ENCODE measurements at regions not wholly inside any gene's neighbourhood (a gene's known extent, or its start where the extent isn't known, plus 50 kb on each side); places are given as distances from the start of the nearest gene placed in this dataset.

DNA sequence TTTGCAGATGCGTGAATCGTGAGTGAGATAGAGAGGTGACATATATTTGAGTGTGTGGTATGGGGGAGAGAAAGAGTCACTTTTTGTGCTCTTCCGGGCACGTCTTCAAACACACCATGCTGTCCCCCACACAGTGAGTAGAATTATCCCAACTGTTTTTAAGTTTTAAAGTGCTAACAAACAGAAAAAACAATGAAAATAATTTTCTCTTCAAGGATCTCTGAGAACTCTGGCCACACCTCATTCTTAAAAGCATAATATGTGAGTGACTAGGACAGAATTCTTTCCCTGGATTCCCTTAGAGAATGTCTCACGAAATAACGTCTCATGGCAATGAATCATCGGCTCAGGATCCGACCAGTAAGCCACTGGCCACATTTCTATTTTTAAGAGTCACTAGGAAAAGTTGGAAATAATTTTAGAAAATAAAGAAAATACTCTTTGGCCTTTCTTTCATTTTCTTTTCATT lies 235.7 kb upstream of the ZNF217 start:
- H3K9ac ChIP-seq (ENCODE audit: low read depth in 1 of 2, low read length in 2 of 2), result peak overlapping the region; percentile 49 to 57
- peaks cover 24 to 28% of the 10 kb centered on the region in 2 donors for H3K4me1 ChIP-seq (ENCODE audit: control insufficient read depth in 1 of 2, insufficient read depth in 2 of 2, low read length in 2 of 2)
- no peaks in the 10 kb centered on the region for H3K36me3 ChIP-seq (ENCODE audit: control insufficient read depth in 1 of 2, insufficient read depth in 2 of 2, low read length in 2 of 2)
- H3K27ac ChIP-seq (ENCODE audit: low read depth, low read length), result peak overlapping the region; percentile 64
- peak overlapping the region; percentile 54 to 55 for H3K4me3 ChIP-seq (ENCODE audit: low read depth in 1 of 2, low read length in 2 of 2)
- H3K27me3 ChIP-seq (ENCODE audit: control insufficient read depth in 1 of 2, insufficient read depth in 2 of 2, low read length in 2 of 2), result no peaks in the 10 kb centered on the region
- H3K9me3 ChIP-seq (ENCODE audit: control insufficient read depth in 1 of 2, low read length in 2 of 2), result no peaks in the 10 kb centered on the region

- Histone ChIP-seq H3K36me3 (ENCODE audit: control insufficient read depth in 1 of 2, insufficient read depth in 2 of 2, low read length in 2 of 2) (no peaks in the 10 kb centered on the region), H3K4me3 (ENCODE audit: low read depth in 1 of 2, low read length in 2 of 2) (peak overlapping the region; percentile 54 to 55), H3K9me3 (ENCODE audit: control insufficient read depth in 1 of 2, low read length in 2 of 2) (no peaks in the 10 kb centered on the region), H3K4me1 (ENCODE audit: control insufficient read depth in 1 of 2, insufficient read depth in 2 of 2, low read length in 2 of 2) (peaks cover 22 to 28% of the 10 kb centered on the region in 2 donors), H3K9ac (ENCODE audit: low read depth in 1 of 2, low read length in 2 of 2) (peak overlapping the region; percentile 49 to 57), H3K27me3 (ENCODE audit: control insufficient read depth in 1 of 2, insufficient read depth in 2 of 2, low read length in 2 of 2) (no peaks in the 10 kb centered on the region), H3K27ac (ENCODE audit: low read depth, low read length) (peak overlapping the region; percentile 64)
Measured at GRCh38 chr20:53828682-53829254, 235.1 kb upstream of the ZNF217 start.

DNA sequence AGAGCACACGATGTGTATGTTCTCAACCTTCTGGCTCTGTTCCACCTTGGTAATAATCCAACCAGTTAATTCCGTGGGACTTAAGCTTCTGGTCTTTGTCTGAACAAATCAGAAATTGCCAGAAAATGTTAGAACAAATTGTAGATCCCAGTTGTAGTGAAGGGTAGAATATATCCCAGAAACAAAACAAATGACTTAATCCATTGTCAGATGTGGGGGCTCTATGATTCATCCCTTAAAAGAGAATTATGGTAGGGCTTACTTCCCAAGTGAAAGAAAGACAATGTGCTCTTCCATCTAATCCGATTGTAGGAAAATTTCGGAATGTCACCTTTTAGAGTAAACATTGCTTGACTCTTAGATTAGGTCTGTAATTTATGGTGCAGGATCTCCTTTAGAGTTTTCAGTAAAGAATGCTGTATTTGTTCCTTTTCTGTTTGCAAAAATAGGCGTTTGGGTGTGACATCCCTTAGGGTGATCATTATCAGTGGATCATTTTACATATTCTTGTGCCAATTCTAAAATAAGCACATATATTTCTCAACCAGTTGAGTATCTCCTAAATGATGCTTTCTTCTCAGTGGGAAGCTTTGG lies 234.5 kb upstream of the ZNF217 start:
- Histone ChIP-seq H3K9me3 (ENCODE audit: control insufficient read depth in 1 of 2, low read length in 2 of 2) (no peaks in the 10 kb centered on the region), H3K9ac (ENCODE audit: low read depth in 1 of 2, low read length in 2 of 2) (peak overlapping the region in 1 of 2 donors; percentile 57), H3K4me1 (ENCODE audit: control insufficient read depth in 1 of 2, insufficient read depth in 2 of 2, low read length in 2 of 2) (peaks cover 21 to 28% of the 10 kb centered on the region in 2 donors), H3K27ac (ENCODE audit: low read depth, low read length) (peak overlapping the region; percentile 55), H3K4me3 (ENCODE audit: low read depth in 1 of 2, low read length in 2 of 2) (no peak overlapping the region), H3K36me3 (ENCODE audit: control insufficient read depth in 1 of 2, insufficient read depth in 2 of 2, low read length in 2 of 2) (no peaks in the 10 kb centered on the region), H3K27me3 (ENCODE audit: control insufficient read depth in 1 of 2, insufficient read depth in 2 of 2, low read length in 2 of 2) (no peaks in the 10 kb centered on the region)

- no peaks in the 10 kb centered on the region for H3K36me3 ChIP-seq (ENCODE audit: control insufficient read depth in 1 of 2, insufficient read depth in 2 of 2, low read length in 2 of 2)
- H3K4me1 ChIP-seq (ENCODE audit: control insufficient read depth in 1 of 2, insufficient read depth in 2 of 2, low read length in 2 of 2), result peaks cover 21 to 28% of the 10 kb centered on the region in 2 donors
- no peaks in the 10 kb centered on the region for H3K27me3 ChIP-seq (ENCODE audit: control insufficient read depth in 1 of 2, insufficient read depth in 2 of 2, low read length in 2 of 2)
- no peak overlapping the region for H3K4me3 ChIP-seq (ENCODE audit: low read depth in 1 of 2, low read length in 2 of 2)
- no peak overlapping the region for H3K27ac ChIP-seq (ENCODE audit: low read depth, low read length)
- H3K9me3 ChIP-seq (ENCODE audit: control insufficient read depth in 1 of 2, low read length in 2 of 2), result no peaks in the 10 kb centered on the region
- H3K9ac ChIP-seq (ENCODE audit: low read depth in 1 of 2, low read length in 2 of 2), result no peak overlapping the region
Measured at GRCh38 chr20:53827292-53828087, 233.9 kb upstream of the ZNF217 start.

DNA sequence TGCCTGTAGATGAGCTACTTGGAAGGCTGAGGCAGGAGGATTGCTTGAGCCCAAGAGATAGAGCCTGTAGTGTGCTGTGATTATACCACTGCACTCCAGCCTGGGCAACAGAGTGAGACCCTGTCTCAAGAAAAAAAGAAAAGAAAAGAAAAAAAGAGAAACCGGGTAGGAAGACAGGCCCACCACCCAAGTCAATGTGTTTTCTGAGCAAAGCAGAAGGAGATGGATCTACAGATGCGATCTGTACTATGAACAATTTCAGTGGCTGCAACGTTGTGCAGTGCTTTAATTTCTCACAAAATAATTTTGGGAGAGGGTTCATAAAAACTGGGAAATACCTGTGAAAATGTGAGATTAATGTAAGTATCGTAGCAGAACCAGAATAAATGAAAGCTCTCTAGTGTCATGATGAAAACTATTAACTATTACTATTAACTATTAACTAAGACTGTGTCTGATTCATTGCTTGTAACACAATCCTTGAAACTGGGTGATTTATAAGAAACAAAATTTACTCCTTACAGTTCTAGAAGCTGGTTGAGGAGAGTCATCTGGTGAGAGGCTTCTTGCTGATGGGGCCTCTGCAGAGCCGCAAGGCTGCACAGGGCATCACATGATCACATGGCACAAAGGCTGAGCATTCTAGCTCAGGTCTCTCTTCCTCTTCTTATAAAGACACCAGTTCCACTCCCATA lies 233.1 kb upstream of the ZNF217 start:
- no peak overlapping the region for H3K27ac ChIP-seq (ENCODE audit: low read depth, low read length)
- peaks cover 21 to 28% of the 10 kb centered on the region in 2 donors for H3K4me1 ChIP-seq (ENCODE audit: control insufficient read depth in 1 of 2, insufficient read depth in 2 of 2, low read length in 2 of 2)

DNA sequence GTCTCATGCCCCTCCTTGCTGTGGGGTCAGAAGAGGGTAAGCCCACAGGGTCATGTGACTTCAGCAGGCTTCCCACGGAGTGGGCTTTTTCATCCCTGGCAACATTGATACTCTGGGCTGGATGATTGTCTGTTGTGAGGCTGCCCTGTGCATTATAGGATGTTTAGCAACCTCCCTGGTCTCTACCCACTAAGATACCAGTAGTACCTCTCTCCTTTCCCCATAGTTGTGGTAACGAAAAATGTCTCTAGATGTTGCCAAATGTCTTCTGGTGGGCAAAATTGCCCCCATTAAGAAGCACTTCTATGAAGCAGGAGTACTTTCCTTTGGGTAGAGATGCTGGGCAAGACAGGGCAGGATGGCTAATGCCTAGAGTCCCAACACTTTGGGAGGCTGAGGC lies 232.5 kb upstream of the ZNF217 start:
- H3K36me3 ChIP-seq (ENCODE audit: control insufficient read depth in 1 of 2, insufficient read depth in 2 of 2, low read length in 2 of 2), result no peaks in the 10 kb centered on the region
- H3K4me1 ChIP-seq (ENCODE audit: control insufficient read depth in 1 of 2, insufficient read depth in 2 of 2, low read length in 2 of 2), result peaks cover 21 to 28% of the 10 kb centered on the region in 2 donors
- no peak overlapping the region for H3K9ac ChIP-seq (ENCODE audit: low read depth in 1 of 2, low read length in 2 of 2)
- no peak overlapping the region for H3K27ac ChIP-seq (ENCODE audit: low read depth, low read length)
- no peaks in the 10 kb centered on the region for H3K27me3 ChIP-seq (ENCODE audit: control insufficient read depth in 1 of 2, insufficient read depth in 2 of 2, low read length in 2 of 2)
- H3K4me3 ChIP-seq (ENCODE audit: low read depth in 1 of 2, low read length in 2 of 2), result no peak overlapping the region
- H3K9me3 ChIP-seq (ENCODE audit: control insufficient read depth in 1 of 2, low read length in 2 of 2), result no peaks in the 10 kb centered on the region

More for the DNA sequence above, 233.1 kb upstream of the ZNF217 start:
- Histone ChIP-seq H3K9me3 (ENCODE audit: control insufficient read depth in 1 of 2, low read length in 2 of 2) (no peaks in the 10 kb centered on the region), H3K27me3 (ENCODE audit: control insufficient read depth in 1 of 2, insufficient read depth in 2 of 2, low read length in 2 of 2) (no peaks in the 10 kb centered on the region), H3K9ac (ENCODE audit: low read depth in 1 of 2, low read length in 2 of 2) (no peak overlapping the region), H3K36me3 (ENCODE audit: control insufficient read depth in 1 of 2, insufficient read depth in 2 of 2, low read length in 2 of 2) (no peaks in the 10 kb centered on the region), H3K4me3 (ENCODE audit: low read depth in 1 of 2, low read length in 2 of 2) (no peak overlapping the region)

DNA sequence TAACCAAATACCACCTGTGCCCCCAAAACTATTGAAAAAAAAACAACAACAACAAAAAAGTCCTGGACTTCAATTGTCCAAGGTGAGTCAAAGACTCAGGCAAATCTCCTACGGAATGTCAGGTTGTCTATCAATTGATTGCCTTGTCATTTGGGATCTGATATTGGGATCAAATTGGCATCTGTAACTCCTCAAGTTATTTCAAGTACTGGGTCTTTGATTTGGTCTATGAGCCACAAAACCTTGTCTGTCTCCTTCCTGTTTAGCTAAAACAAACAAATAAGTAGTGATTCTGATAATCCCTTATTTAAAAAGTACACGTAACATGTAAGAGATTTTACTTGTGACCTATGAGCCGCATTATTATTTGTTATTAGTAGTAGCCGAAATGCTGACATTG lies 231.6 kb upstream of the ZNF217 start:
- no peak overlapping the region for H3K9ac ChIP-seq (ENCODE audit: low read depth in 1 of 2, low read length in 2 of 2)
- H3K4me1 ChIP-seq (ENCODE audit: control insufficient read depth in 1 of 2, insufficient read depth in 2 of 2, low read length in 2 of 2), result peaks cover 18 to 25% of the 10 kb centered on the region in 2 donors
- no peaks in the 10 kb centered on the region for H3K27me3 ChIP-seq (ENCODE audit: control insufficient read depth in 1 of 2, insufficient read depth in 2 of 2, low read length in 2 of 2)
- no peaks in the 10 kb centered on the region for H3K9me3 ChIP-seq (ENCODE audit: control insufficient read depth in 1 of 2, low read length in 2 of 2)
- no peaks in the 10 kb centered on the region for H3K36me3 ChIP-seq (ENCODE audit: control insufficient read depth in 1 of 2, insufficient read depth in 2 of 2, low read length in 2 of 2)
- H3K27ac ChIP-seq (ENCODE audit: low read depth, low read length), result no peak overlapping the region
- H3K4me3 ChIP-seq (ENCODE audit: low read depth in 1 of 2, low read length in 2 of 2), result no peak overlapping the region

GRCh38 chr20:53824779-53825178 lies 231.1 kb upstream of the ZNF217 start:
- no peaks in the 10 kb centered on the region for H3K36me3 ChIP-seq (ENCODE audit: control insufficient read depth in 1 of 2, insufficient read depth in 2 of 2, low read length in 2 of 2)
- H3K4me3 ChIP-seq (ENCODE audit: low read depth in 1 of 2, low read length in 2 of 2), result no peak overlapping the region
- H3K27me3 ChIP-seq (ENCODE audit: control insufficient read depth in 1 of 2, insufficient read depth in 2 of 2, low read length in 2 of 2), result no peaks in the 10 kb centered on the region
- no peak overlapping the region for H3K27ac ChIP-seq (ENCODE audit: low read depth, low read length)
- no peaks in the 10 kb centered on the region for H3K9me3 ChIP-seq (ENCODE audit: control insufficient read depth in 1 of 2, low read length in 2 of 2)
- H3K4me1 ChIP-seq (ENCODE audit: control insufficient read depth in 1 of 2, insufficient read depth in 2 of 2, low read length in 2 of 2), result peaks cover 13 to 21% of the 10 kb centered on the region in 2 donors
- no peak overlapping the region for H3K9ac ChIP-seq (ENCODE audit: low read depth in 1 of 2, low read length in 2 of 2)

- Histone ChIP-seq H3K36me3 (ENCODE audit: control insufficient read depth in 1 of 2, insufficient read depth in 2 of 2, low read length in 2 of 2) (no peaks in the 10 kb centered on the region), H3K27me3 (ENCODE audit: control insufficient read depth in 1 of 2, insufficient read depth in 2 of 2, low read length in 2 of 2) (no peaks in the 10 kb centered on the region), H3K9ac (ENCODE audit: low read depth in 1 of 2, low read length in 2 of 2) (no peak overlapping the region), H3K27ac (ENCODE audit: low read depth, low read length) (no peak overlapping the region), H3K4me1 (ENCODE audit: control insufficient read depth in 1 of 2, insufficient read depth in 2 of 2, low read length in 2 of 2) (peaks cover 7 to 9% of the 10 kb centered on the region in 2 donors), H3K4me3 (ENCODE audit: low read depth in 1 of 2, low read length in 2 of 2) (no peak overlapping the region), H3K9me3 (ENCODE audit: control insufficient read depth in 1 of 2, low read length in 2 of 2) (no peaks in the 10 kb centered on the region)
Measured at GRCh38 chr20:53823121-53823764, 229.6 kb upstream of the ZNF217 start.

Measured in duodenal mucosa (tissue), 2 donors.